NCI-H510A treated with DMSO at 0.1 percent for 48 hours (cell line): ENCODE measurements at regions not wholly inside any gene's neighbourhood (a gene's known extent, or its start where the extent isn't known, plus 50 kb on each side); places are given as distances from the start of the nearest gene placed in this dataset.
"Not testable (repeated sequence)": the region's sequence is repeated elsewhere in the genome, so short reads cannot be mapped to it uniquely, and the experiment has no call there.

ENCODE experiments used
- DNase-seq: peaks from one replicate; lab custom pipeline; 2025; lab: John Stamatoyannopoulos, UW

DNA sequence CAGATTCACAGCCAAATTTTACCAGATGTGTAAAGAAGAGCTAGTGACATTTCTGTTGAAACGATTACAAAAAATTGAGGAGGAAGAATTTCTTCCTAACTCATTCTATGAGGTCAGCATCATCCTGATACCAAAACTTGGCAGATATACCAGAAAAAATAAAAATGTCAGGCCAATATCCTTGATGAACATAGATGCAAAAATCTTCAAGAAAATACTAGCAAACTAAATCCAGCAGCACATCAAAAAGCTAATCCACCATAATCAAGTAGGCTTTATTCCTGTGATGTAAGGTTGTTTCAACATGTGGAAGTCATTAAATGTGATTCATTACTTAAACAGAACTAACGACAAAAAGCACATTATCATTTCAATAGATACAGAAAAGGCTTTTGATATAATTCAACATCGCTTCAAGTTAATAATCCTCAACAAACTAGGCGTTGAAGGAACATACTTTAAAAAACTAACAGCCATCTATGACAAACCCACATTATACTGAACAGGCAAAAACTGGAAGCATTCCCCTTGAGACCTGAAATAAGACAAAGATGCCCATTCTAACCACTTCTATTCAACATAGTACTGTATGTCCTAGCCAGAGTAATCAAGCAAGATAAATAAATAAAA is 807.7 kb upstream of the ZWINT start:
- DNase-seq: no peak

DNA sequence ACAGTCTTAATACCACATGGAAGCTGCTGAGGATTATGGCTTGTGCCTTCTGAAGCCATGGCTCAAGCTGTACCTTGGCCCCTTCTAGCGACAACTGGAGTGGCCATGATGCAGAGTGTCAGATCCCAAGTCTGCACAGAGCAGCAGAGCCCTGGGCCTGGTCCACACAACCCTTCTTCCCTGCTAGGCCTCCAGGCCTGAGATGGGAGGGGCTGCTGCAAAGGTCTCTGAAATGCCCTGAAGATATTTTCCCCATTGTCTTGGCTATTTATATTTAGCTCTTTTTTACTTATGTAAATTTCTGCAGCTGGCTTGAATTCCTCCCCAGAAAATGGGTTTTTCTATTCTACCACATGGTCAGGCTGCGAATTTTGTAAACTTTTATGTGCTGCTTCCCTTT is 804.6 kb upstream of the ZWINT start:
- no peak for DNase-seq

DNA sequence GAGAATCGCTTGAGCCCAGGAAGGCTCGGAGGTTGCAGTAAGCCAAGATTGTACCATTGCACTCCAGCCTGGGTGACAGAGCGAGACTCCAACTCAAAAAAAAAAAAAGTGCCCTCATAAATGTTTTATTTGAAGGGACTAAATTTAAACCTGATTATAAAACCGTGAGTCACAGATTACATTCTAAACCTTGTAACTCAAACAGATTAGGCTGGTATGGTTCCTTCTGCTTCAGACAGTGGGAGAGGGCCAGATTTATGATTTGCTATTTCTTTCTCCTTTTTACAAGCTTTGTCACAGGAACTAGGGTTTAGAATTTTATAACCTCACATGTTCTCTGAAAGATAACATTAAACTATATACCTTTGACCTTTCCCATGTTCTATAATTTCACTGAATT is 801.2 kb upstream of the ZWINT start:
- DNase-seq: no peak

DNA sequence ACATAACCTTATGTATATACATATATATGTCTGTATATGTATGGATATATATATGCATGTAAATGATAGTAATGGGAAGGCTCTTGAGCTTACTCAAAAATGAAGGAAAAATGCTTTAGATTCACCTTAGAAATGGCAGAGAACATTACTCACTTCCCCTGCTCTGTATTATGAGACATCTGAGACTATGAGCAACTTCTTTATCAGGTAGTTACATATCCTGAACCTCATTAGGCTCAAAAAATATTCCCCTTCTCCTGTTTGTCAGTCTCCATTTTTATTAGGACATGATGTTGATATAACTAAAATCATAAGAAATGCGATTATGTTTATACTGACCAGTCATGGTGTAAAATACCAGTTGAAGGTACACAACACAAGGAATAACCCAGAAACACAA is 800.1 kb upstream of the ZWINT start:
- no peak for DNase-seq

DNA sequence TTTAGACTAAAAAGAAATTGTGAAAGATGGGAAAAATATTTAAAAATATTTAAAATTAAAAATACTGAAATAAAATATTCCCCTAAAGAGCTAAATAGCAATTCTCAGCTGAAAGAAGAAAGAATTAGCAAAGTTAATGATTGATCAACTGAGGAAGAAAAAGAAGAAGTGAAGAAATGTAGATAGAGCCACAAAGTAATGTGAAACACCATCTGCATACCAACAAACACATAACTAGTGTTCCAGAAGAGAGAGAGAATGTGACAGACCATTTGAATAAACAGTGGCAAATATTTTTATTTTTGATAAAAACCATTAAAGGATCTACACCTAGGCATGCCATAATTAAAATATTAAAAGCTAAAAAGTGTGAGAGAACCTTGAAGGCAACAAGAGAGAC is 784.5 kb upstream of the ZWINT start:
- no peak for DNase-seq

DNA sequence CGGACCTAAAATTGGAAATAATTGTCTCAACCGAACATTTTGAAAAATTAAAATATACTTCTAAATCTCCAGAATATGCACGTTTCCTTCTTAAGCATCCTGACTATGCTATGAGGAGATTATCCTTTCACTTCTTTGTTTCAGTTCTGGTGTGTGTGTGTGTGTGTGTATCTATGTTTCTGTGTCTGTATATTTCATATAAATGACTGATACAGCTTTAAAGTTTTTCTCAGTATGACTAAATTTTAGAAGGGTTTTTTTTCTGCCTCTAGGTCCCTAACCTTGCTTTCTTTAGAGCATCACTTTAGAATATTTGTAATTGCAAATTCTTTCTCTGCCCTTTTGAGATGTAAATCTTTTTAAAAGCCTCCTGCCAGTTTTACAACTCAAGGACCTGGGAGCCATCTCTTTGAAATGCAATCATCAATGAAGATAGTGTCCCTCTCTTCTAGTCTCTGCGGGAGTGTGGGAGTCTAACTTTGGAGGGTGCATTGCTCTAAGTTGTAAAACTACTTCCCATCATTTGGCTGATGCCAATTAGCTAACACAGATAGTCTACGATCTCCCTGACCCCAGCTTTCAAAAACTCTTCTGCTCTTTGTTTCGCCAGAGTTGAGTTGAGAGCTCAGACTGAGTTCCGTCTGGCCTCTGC is 782.0 kb upstream of the ZWINT start:
- DNase-seq: no peak

DNA sequence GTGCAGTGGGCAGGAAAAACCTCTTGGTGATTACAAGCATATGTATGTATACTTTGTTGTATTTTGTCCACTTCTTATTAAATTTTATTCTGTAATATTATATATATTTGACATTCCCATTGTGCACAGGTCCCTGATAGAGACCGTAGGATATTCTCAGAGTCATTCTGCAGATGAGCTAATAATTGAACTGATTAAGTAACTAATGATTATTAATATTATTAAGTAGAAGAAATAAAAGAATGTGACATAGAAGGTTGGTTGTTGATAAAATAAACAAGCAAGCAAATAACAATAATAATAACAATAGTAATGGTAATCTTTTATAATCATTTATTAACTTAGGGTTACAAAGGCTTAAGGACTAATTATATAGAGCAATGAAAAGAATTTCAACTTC is 780.6 kb upstream of the ZWINT start:
- DNase-seq: no peak

DNA sequence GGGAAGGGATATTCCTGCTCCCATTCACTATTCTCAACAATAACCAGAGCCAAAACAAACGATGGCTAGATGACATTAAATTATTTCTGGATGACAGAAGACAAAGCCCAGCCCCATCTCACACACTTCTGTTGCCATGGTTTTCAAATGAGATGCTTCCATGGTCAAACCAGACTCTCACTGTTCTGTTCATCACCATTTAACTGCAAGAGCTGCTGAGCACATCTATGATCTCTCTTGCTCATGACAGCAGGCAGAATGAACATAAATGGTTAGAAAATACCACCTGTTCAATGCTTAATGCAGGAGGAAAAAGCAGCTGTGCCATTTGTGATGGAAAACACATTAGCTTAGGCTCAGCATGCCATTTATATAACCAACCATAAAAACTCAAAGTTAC is 758.6 kb upstream of the ZWINT start:
- no peak for DNase-seq

DNA sequence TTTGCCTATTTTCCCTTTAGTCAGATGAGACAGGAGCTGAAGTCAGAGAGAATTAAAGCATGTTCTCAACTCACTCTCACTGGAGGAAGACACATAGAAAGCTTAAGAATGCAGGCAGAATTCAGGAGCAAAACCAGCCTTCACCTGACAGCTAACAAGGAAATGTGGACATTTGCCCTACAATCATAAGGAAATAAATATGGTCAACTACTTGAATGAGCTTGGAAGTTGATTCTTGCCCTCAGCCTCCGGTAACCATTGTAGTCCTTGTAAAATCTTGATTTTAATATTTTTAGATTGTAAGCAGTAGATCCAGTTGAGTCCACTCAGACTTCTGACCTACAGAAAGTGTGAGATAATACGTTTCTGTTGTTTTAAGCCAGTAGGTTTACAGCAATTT is 752.5 kb upstream of the ZWINT start:
- no peak for DNase-seq

DNA sequence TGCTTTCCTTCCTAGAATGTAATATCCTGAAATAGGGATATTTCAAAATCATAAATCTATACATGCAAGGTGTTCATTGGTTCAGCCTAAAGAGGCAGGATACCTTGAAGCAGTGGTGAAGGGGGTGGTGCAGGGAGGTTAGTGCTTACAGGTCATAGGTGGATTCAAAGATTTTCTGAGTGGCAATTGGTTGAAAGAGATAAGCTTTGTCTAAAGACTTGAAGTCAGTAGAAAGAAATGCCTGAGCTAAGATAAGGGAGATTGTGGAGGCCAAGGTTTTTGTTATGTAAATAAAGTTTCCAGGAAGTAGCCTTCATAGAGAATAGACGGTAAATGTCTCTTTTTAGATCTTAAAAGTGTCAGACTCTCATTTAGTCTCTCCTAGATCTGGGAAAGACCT is 741.2 kb upstream of the ZWINT start:
- no peak for DNase-seq

DNA sequence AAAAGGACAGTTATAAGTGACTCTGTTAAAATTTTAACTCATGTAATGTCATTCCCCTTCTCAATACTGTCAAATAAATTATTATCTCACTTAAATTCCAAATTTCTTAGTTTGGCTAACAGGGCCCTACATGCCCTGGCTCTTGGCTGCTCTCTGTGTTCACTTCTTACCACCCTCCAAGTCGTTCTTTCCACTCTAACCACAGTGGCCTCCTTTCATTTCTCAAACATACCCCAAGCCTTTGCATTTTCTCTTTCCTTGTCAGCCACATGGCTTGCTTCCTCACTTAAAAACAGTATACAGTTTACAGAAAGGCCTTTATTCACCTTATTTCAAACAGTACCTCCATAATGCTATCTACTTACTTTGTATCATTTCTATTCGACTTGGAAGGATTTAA is 737.1 kb upstream of the ZWINT start:
- DNase-seq: no peak

DNA sequence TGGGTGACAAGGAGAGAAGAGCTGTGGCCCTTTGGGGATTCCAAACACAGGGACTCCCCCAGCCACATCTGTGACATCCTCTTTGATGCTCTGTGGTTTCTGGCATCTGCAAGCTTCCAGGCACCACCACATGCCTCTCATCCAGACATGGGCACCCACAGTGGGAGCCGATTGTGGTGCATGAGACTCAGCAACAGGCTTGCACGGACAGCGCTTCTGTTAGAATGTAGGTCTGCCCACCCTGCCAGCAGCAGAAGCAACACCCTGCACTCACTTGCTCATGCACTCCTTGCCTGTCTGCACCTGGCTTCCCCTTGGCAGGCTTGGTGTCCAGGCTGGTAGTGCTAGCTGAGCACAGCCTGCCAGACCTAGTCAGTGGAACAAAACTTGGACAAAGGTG is 735.0 kb upstream of the ZWINT start:
- no peak for DNase-seq

DNA sequence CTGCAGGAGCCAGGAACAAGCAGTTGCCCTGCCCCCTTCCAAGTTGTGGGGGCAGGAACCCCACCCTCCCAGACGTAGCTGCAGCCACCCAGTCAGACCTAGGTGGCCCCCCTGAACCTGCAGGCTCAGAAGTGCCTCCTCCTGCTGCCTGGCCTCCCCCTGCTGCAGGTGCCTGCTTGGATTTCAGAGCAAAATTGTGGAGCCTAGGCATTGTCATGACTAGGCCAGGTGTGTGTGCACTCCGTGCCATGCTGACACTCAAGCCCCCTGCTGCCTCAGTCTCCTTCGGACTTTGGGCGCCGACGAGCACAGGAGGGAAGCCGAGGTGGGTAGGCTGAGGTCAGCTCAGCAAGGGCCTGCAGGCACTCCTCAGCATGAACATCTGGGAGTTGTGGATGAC is 733.9 kb upstream of the ZWINT start:
- DNase-seq: no peak

DNA sequence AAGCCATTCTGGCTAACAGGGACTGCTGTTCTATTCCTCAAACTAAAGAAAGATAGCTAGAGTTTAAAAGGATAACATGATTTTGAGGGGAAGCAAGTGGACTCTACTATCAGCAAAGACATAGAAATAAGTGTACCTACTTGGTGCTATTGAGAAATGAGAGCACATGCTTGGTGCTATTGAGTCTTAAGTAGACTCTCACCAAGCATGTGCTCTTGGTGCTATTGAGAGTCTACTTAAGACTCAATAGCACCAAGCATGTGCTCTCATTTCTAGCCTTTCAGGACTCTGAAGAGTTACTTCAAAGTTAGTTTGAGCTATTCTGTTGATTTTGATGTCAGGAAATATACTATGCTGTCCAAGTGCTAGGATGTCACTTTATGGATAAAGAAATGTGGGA is 733.0 kb upstream of the ZWINT start:
- DNase-seq: no peak

DNA sequence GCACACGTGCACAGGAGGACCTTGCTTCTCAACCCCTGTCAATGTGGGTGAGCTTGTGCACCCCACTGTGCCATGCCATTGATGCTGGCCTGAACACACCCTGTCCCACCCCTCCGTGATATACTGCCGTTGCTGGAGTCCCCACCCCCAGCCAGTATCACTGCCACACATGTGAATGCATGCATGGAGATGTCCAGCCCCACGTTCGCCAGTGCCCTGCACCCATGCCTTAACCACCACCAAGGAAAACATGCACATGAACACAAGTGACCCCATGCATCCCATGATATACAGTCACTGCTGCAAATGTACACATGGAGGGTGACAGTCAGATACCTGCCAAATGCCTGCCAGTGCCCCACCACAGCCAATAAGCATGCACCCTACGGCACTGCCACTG is 692.5 kb upstream of the ZWINT start:
- DNase-seq: no peak

DNA sequence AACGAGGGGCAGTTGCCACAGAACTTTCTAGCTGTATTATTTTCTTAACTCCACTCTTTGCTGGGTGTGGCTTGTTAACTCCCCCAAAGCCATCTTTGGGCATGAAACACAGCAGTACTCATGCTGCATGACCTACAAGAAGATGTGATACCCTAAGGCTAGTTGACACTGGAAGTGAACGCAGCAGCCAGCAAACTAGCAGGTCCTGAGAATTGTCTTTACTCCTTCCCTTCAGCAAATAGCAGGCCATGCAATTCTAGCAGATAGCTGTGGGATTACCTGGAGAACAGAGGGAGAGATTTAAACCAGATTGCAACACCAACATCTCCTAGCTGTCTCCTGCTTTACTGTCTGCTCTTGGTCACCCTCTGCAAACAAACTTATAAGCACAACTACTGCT is 688.0 kb upstream of the ZWINT start:
- no peak for DNase-seq

DNA sequence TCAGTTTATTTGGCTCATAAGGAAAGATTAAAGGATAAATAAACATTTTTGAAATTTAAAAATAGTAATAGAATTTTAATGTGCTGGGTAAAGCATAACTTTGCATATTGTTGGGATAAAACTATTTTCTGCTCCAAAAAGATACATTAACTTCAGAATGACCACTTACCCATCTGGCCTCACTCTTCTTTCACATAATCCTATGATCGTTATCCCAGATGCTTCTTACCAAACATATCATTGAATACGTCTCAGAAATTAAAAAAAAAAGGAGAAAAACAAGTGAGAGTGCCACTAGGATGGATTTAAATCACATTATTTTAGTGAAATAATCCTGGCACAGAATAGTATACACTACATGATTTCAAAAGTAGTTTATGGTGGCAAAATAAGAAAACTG is 677.5 kb upstream of the ZWINT start:
- no peak for DNase-seq

DNA sequence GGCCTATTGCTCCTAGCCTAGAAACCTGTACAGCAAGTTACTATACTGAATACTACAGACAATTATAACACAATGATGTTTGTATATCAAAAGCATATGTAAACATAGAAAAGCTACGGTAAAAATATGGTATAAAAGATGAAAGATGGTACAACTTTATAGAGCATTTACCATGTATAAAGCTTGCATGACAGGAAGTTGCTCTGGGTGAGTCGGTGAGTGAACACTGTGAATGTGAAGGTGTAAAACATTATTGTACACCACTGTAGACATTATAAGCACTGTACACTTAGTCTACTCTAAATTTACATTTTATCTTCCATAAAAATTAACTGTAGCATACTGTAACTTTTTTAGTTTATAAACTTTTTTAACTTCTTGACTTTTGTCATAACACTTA is 674.3 kb upstream of the ZWINT start:
- DNase-seq: no peak

DNA sequence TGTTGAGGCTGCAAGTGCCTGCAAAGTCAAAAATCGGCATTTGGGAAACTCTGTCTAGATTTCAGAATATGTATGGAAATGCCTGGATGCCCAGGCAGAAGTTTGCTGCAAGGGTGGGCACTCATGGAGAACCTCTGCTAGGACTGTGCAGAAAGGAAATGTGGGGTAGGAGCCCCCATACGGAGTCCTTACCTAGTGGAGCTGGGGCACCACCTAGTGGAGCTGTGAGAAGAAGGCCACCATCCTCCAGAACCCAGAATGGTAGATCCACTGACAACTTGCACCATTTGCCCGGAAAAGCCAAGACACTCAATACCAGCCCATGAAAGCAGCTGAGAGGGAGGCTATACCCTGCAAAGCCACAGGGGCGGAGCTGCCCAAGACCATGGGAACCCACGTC is 671.2 kb upstream of the ZWINT start:
- not testable (repeated sequence) for DNase-seq

DNA sequence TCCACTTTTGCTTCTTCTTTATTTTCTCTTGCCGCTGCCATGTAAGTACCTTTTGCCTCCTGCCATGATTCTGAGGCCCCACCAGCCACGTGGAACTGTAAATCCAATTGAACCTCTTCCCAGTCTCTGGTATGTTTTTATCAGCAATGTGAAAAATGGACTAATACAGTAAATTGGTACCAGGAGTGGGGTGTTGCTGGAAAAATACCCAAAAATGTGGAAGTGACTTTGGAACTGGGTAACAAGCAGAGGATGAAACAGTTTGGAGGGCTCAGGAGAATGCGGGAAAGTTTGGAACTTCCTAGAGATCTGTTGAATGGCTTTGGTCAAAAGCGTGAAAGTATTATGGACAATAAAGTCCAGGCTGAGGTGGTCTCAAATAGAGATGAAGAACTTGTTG is 670.3 kb upstream of the ZWINT start:
- no peak for DNase-seq

DNA sequence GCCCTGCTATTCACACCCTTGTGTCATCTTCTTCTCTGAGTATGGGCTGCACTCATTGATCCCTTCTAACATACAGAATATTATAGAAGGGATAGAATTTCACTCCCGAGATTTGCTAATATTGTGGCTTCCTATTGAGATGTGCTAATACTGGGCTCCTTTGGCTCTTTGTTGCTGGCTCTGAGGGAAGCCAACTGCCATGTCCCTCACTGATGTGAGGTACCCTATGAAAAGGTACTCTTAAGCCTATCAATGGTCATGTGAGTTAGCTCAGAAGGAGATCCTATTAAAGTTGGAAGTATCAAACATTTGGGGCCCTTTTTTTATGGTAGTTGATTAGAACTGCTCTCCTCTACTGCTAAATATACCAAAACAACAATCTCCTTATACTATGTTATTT is 665.2 kb upstream of the ZWINT start:
- no peak for DNase-seq

DNA sequence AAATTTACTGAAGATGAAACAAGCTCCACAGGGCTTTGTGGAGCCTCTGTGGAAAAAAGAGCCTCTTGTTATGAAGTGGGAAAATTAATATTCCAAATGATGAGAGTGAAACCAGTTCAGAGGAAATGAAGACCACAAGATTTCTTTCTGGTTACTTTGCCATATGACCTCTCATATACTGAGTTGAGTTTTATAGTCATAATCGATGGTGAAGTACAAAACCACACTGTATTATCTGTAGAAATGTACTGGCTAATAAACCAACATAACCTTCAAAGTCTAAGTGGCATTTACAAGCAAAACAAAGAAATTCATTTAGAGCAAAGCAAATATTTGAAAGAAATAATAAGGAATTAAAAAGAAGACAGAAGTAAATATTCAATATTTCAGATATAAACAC is 662.6 kb upstream of the ZWINT start:
- no peak for DNase-seq

DNA sequence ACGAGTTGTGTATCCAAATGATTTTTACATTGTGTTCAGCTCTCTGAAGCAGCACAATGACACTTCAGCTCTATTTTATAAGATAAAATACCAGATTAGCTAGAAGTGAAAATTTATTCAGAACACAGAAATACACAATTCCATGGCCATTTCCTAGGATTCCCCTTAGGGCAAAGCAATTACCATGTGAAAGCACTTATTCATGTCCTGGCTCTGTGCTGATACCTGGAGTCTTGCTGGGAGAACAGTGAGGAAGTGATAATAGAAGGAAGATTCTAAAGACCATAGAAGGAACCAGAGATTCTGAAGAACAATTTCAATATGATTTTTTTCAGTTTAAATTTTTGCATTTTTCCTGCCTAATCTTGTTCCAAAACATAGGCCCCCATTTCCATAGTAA is 657.4 kb upstream of the ZWINT start:
- no peak for DNase-seq

DNA sequence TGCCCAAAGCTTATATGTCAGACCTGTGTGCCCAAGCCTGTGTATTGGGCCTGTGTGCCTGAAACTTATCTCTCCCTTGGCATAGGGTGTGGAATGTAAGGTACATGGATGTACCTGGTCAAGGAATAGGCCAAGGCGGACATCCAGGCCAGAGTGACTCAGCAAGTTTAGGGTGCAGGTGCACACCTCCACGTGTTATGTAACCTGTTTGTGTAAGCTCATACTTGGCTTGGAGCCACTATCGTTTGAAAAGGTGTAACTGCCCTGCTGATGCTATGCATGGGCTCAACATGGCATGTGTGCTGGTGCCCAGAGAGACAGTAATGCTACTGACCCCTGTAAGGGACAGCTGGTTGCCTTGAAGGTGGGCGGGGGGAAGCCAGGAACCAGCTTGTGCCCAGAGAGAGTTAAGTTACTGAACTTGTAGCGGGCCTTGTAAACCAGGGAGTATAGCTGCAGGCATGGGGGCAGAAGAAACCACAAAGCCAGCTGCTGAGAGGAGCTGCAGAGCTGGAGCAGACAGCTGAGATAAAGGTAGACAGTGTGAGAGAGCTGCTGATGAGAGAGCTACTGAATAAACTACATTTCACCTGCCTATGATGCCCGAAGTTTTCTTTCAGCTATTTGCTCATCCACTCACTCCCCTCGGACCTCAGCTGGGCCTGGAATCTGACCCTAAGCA is 656.4 kb upstream of the ZWINT start:
- peak; percentile 20 for DNase-seq
